GM12878 (cell line): ENCODE measurements at regions not wholly inside any gene's neighbourhood (a gene's known extent, or its start where the extent isn't known, plus 50 kb on each side); places are given as distances from the start of the nearest gene placed in this dataset.

Experiments used
- ATAC-seq: fragments of 200-7000 bp; cut with Tn5 transposase; 3 replicates; pipeline ENCODE4 v1.9.1; 2020; ENCODE audit warnings: mild to moderate bottlenecking, moderate library complexity
- BruUV-seq: library from RNA; stranded (reverse); fragments of 400-500 nt; replicated peaks from 2 replicates; lab custom pipeline; 2021; lab: Mats Ljungman, UMichigan
- CTCF ChIA-PET: fragments of 300-600 bp; sonication (Branson Sonifier 250); formaldehyde crosslinking; extraction: SDS; loops from one replicate; lab custom pipeline; 2021; ENCODE audit warnings: inconsistent platforms; lab: Yijun Ruan, JAX
- POLR2A ChIA-PET: fragments of 350-600 bp; formaldehyde crosslinking; extraction: SDS; loops from one replicate; lab custom pipeline; 2021; ENCODE audit warnings: inconsistent platforms; lab: Charles Lee
- RAD21 ChIA-PET: fragments of 300-600 bp; sonication (Branson Sonifier 250); formaldehyde crosslinking; loops from one replicate; lab custom pipeline; 2023; ENCODE audit warnings: antibody characterized with exemption; ENCODE audit not compliant: unreplicated experiment; lab: Charles Lee
- SMC1A ChIA-PET: fragments of 300-600 bp; sonication (Branson Sonifier 250); formaldehyde crosslinking; loops from one replicate; lab custom pipeline; 2023; ENCODE audit not compliant: unreplicated experiment, uncharacterized antibody; lab: Charles Lee
- DNase-seq: peaks from one replicate; pipeline ENCODE4 v3.0.0-alpha.2; 2011; ENCODE audit warnings: low read depth, low spot score
- FAIRE-seq: peaks from 3 replicates; lab custom pipeline; 2011; peaks lifted over from hg19 to GRCh38; lab: Jason Lieb, UNC
- H2AFZ ChIP-seq: 2 replicates; pipeline ENCODE4 v1.6.0; 2011; ENCODE audit warnings: low read depth, low read length, control low read depth; ENCODE audit not compliant: control insufficient read depth
- H3K27ac ChIP-seq: 2 replicates; pipeline ENCODE4 v1.5.1; 2011; ENCODE audit warnings: control low read depth; ENCODE audit not compliant: control insufficient read depth, insufficient read depth
- H3K27me3 ChIP-seq, 2 experiments: replicated peaks in 1 of 2; 2 replicates each; pipeline versions ENCODE4 v1.6.0 to v1.6.1; 2011; ENCODE audit warnings: low read length in 1 of 2; ENCODE audit not compliant: control insufficient read depth in 2 of 2, insufficient read depth in 2 of 2
- H3K36me3 ChIP-seq, 2 experiments: 2 replicates each; pipeline ENCODE4 v1.5.1; 2011; ENCODE audit warnings: low read length in 1 of 2; ENCODE audit not compliant: control insufficient read depth in 2 of 2, insufficient read depth in 2 of 2
- H3K4me1 ChIP-seq: 2 replicates; pipeline ENCODE4 v1.6.1; 2011; ENCODE audit warnings: mild to moderate bottlenecking, low read length, moderate library complexity, mixed read lengths; ENCODE audit not compliant: control insufficient read depth, insufficient read depth
- H3K4me2 ChIP-seq: 2 replicates; pipeline ENCODE4 v1.6.0; 2011; ENCODE audit warnings: control low read depth; ENCODE audit not compliant: control insufficient read depth, insufficient read depth
- H3K4me3 ChIP-seq: fragments of 200-600 bp; sonication (generic); 2 replicates; pipeline ENCODE4 v1.5.1; 2016
- H3K79me2 ChIP-seq: 2 replicates; pipeline ENCODE4 v1.6.0; 2011; ENCODE audit warnings: low read length; ENCODE audit not compliant: control insufficient read depth, insufficient read depth
- H3K9ac ChIP-seq: 2 replicates; pipeline ENCODE4 v1.8.0; 2011; ENCODE audit warnings: low read length, control low read depth, mixed read lengths; ENCODE audit not compliant: control insufficient read depth, insufficient read depth
- H3K9me3 ChIP-seq: replicated peaks from 3 replicates; pipeline ENCODE4 v1.5.1; 2011; ENCODE audit warnings: mild to moderate bottlenecking, low read length; ENCODE audit not compliant: control insufficient read depth, insufficient read depth
- H4K20me1 ChIP-seq: 2 replicates; pipeline ENCODE4 v1.6.0; 2011; ENCODE audit not compliant: control insufficient read depth, insufficient read depth
- ATF3 ChIP-seq: IDR thresholded peaks from 2 replicates; pipeline ENCODE4 v1.6.1; 2011; ENCODE audit warnings: low read depth, mild to moderate bottlenecking, low read length, moderate library complexity, borderline replicate concordance; ENCODE audit errors: extremely low read depth
- CREM ChIP-seq: IDR thresholded peaks from 2 replicates; pipeline ENCODE4 v1.6.1; 2014; ENCODE audit warnings: antibody characterized with exemption, low read depth
- ELK1 ChIP-seq: IDR thresholded peaks from 2 replicates; pipeline ENCODE4 v1.6.1; 2012; ENCODE audit warnings: low read depth, low read length, improper control_type of control experiment
- HCFC1 ChIP-seq: fragments of 150-350 bp; IDR thresholded peaks from 2 replicates; pipeline ENCODE4 v1.6.1; 2014; ENCODE audit warnings: low read length
- HDAC6 ChIP-seq: fragments of 200-600 bp; sonication (generic); IDR thresholded peaks from one replicate; pipeline ENCODE4 v1.8.0; 2017; ENCODE audit warnings: antibody characterized with exemption; ENCODE audit not compliant: unreplicated experiment
- MTA3 ChIP-seq: IDR thresholded peaks from 2 replicates; pipeline ENCODE4 v1.6.1; 2012; ENCODE audit warnings: low read length, inconsistent platforms, borderline replicate concordance
- PRDM15 ChIP-seq: fragments of 450-650 bp; formaldehyde crosslinking; IDR thresholded peaks from 2 replicates; pipeline ENCODE4 v1.4.0; 2020; ENCODE audit warnings: mild to moderate bottlenecking, moderate library complexity
- RCOR1 ChIP-seq: conservative IDR thresholded peaks from 2 replicates; pipeline ENCODE4 v1.6.1; 2012; ENCODE audit warnings: low read depth, low read length, improper control_type of control experiment
- USF2 ChIP-seq: IDR thresholded peaks from 2 replicates; pipeline ENCODE4 v1.6.1; 2011; ENCODE audit warnings: low read depth, low read length, improper control_type of control experiment, borderline replicate concordance
- ZNF384 ChIP-seq: IDR thresholded peaks from 2 replicates; pipeline ENCODE4 v1.6.1; 2012; ENCODE audit warnings: low read depth, mild to moderate bottlenecking, low read length, improper control_type of control experiment, borderline replicate concordance
- WGBS: methylation state at CpG from one replicate; pipeline ENCODE4 v1.1.6; 2016; ENCODE audit warnings: low lambda C conversion rate; ENCODE audit not compliant: insufficient replicate concordance, insufficient coverage; ENCODE audit errors: missing lambda C conversion rate; 5-methylcytosine and 5-hydroxymethylcytosine counted together
- in situ Hi-C: fragments of 300-500 bp; cut with MboI; formaldehyde crosslinking; loops from 9 replicates; pipeline ENCODE4 v1.14.3; 2018; ENCODE audit warnings: mixed read lengths
- intact Hi-C: fragments of 100-400 bp; cut with micrococcal nuclease; formaldehyde crosslinking; loops from one replicate; pipeline ENCODE4 v1.14.2; 2022; ENCODE audit not compliant: unreplicated experiment

GRCh38 chr17:71679832-71680231 lies 441.0 kb upstream of the SOX9 start (continued):
- TF ChIP-seq ELK1 (no peak), USF2 (no peak), CREM (no peak)

GRCh38 chr17:71681427-71682173 lies 439.2 kb upstream of the SOX9 start:
- 4% methylated on average over 4 of the region's 4 CpGs for WGBS
- in situ Hi-C loops, result no loop called here

More at GRCh38 chr17:71681427-71682173, 439.2 kb upstream of the SOX9 start:
- ATAC-seq, result no peak
- BruUV-seq, result no TSS peak
- intact Hi-C loops, result no loop called here
- TF ChIP-seq MTA3 (no peak), PRDM15 (CRISPR knock-in tag) (no peak), ATF3 (no peak), RCOR1 (no peak), HDAC6 (no peak), ZNF384 (no peak), HCFC1 (no peak)
- H3K79me2 ChIP-seq, result no peaks in the 10 kb centered on the region
- FAIRE-seq, result no peak
- H3K9ac ChIP-seq, result no peak overlapping the region
- no peak for DNase-seq
- no peaks in the 10 kb centered on the region for H4K20me1 ChIP-seq
- no peak overlapping the region for H3K4me3 ChIP-seq
- no peaks in the 10 kb centered on the region for H3K27me3 ChIP-seq
- H3K27ac ChIP-seq, result no peak overlapping the region
- H3K9me3 ChIP-seq, result no peaks in the 10 kb centered on the region
- ChIA-PET RAD21 (no interaction called here), CTCF (no interaction called here), SMC1A (no interaction called here), POLR2A (no interaction called here)
- no peak overlapping the region for H3K4me2 ChIP-seq
- no peak overlapping the region for H2AFZ ChIP-seq
- no peaks in the 10 kb centered on the region for H3K4me1 ChIP-seq
- H3K36me3 ChIP-seq, result no peaks in the 10 kb centered on the region
